ENCODE measurements at regions not wholly inside any gene's neighbourhood (a gene's known extent, or its start where the extent isn't known, plus 50 kb on each side); places are given as distances from the start of the nearest gene placed in this dataset.

DNA sequence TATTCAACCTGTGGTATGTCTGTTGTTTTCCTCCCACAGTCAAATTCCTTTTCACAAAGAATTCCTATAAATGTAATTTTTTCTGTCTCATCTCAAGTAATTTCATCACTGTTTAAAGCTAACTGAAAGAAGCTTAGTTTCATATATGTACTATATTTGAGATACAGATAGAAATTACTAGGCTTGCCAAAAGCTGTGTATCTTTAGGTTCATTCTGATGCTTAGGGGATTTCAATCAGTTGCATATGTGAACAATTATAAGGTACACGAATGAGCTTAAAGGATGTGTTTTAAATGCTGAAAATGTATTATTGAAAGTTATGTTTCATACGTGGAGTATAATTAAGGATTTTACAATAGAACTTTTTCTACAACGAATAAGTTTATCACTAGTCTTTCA is 59.2 kb upstream of the DSG1 start:
- H3K27me3 Mint-ChIP-seq (ENCODE audit: unreplicated experiment) = peaks cover 3% of the 10 kb centered on the region
- H3K36me3 Mint-ChIP-seq (ENCODE audit: unreplicated experiment) = no peaks in the 10 kb centered on the region
- no peaks in the 10 kb centered on the region for H3K9me3 Mint-ChIP-seq (ENCODE audit: unreplicated experiment)
- H3K4me3 Mint-ChIP-seq (ENCODE audit: unreplicated experiment) = no peak overlapping the region
- H3K27ac Mint-ChIP-seq (ENCODE audit: unreplicated experiment) = no peak overlapping the region
- no peak for DNase-seq
- TF ChIP-seq, protein P1, sequence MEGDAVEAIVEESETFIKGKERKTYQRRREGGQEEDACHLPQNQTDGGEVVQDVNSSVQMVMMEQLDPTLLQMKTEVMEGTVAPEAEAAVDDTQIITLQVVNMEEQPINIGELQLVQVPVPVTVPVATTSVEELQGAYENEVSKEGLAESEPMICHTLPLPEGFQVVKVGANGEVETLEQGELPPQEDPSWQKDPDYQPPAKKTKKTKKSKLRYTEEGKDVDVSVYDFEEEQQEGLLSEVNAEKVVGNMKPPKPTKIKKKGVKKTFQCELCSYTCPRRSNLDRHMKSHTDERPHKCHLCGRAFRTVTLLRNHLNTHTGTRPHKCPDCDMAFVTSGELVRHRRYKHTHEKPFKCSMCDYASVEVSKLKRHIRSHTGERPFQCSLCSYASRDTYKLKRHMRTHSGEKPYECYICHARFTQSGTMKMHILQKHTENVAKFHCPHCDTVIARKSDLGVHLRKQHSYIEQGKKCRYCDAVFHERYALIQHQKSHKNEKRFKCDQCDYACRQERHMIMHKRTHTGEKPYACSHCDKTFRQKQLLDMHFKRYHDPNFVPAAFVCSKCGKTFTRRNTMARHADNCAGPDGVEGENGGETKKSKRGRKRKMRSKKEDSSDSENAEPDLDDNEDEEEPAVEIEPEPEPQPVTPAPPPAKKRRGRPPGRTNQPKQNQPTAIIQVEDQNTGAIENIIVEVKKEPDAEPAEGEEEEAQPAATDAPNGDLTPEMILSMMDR (IDR thresholded peaks at IDR 0.05; ENCODE audit: partially characterized antibody, unreplicated experiment) = no peak
- no peaks in the 10 kb centered on the region for H3K4me1 Mint-ChIP-seq (ENCODE audit: low read depth, unreplicated experiment)

DNA sequence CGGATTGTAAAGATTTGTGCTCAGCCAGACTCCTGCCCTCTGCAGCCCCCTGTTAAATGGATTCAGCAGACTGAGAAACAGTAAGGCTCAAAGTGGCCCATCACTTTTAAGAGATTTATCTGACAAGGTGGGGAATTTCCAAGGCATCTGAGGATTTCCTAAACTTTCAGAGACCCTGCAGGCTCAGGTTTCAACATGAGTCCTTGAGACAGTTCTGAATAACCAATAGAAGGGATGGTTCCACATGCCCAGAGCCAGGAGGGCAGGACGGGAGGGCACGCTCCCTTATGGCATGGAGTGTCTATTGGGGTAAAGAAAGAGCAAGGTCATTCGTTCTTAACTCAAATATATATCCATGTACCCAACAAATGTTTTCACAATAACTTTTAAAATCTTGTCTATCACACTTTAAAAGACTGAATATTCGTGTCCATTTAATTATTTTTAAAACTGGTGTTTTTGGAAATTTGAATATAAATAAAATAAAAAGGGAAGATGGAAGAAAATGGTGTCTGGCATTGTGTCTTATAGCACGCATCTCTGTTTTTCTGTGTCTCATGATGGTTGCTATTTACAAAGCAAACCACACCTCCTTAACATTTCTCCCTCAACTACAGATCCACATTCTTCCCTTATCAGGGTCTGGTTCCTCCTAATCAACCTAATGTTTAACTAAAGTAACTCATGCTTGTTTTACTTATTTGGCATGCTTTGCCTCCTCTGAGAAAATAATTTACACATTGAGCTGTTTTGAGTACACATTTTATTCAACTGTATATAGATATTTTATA is 56.0 kb upstream of the DSG1 start:
- Mint-ChIP-seq H3K27me3 (ENCODE audit: unreplicated experiment) (peaks cover 3% of the 10 kb centered on the region), H3K4me1 (ENCODE audit: low read depth, unreplicated experiment) (no peaks in the 10 kb centered on the region), H3K4me3 (ENCODE audit: unreplicated experiment) (no peak overlapping the region), H3K27ac (ENCODE audit: unreplicated experiment) (no peak overlapping the region), H3K36me3 (ENCODE audit: unreplicated experiment) (no peaks in the 10 kb centered on the region), H3K9me3 (ENCODE audit: unreplicated experiment) (no peaks in the 10 kb centered on the region)
- TF ChIP-seq, protein P1 (IDR thresholded peaks at IDR 0.05; ENCODE audit: partially characterized antibody, unreplicated experiment) = no peak
- DNase-seq = no peak

DNA sequence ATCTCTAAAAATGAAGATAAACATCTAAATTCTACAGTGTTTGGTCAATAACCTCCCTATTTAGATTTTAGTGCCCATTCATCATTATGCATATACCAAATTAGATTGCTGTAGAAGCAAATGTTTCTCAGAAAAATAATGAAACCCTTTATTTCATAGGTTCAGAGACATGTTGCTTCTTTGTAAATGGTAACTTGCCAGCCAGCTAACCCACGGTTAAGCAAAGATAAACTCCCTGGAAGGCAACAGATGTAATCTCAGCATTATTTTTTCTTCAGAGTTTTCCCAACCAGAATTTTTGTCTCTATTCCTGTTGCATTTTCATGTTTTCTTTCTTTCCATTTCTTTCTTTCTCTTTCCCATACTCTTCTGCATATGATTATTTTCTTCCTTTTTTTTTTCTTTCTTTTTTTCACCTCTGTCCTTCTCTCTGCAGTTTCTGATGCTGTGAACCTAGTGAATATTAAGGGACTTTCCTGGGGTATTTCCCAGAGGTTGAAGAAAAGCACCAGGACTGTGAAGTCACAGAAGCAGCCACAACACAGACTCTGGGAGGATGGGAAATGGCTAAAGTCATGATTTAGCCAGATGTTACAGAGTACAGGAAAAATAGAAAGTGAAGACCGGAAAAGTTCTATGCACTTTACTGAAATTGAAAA is 50.0 kb upstream of the DSG1 start:
- Mint-ChIP-seq H3K9me3 (ENCODE audit: unreplicated experiment) (no peaks in the 10 kb centered on the region), H3K27ac (ENCODE audit: unreplicated experiment) (no peak overlapping the region), H3K4me3 (ENCODE audit: unreplicated experiment) (no peak overlapping the region), H3K4me1 (ENCODE audit: low read depth, unreplicated experiment) (no peaks in the 10 kb centered on the region), H3K27me3 (ENCODE audit: unreplicated experiment) (no peaks in the 10 kb centered on the region), H3K36me3 (ENCODE audit: unreplicated experiment) (no peaks in the 10 kb centered on the region)
- TF ChIP-seq, protein P1 (IDR thresholded peaks at IDR 0.05; ENCODE audit: partially characterized antibody, unreplicated experiment) = no peak
- no peak for DNase-seq
